Caco-2 (cell line): ENCODE measurements at regions not wholly inside any gene's neighbourhood (a gene's known extent, or its start where the extent isn't known, plus 50 kb on each side); places are given as distances from the start of the nearest gene placed in this dataset.

Source experiments
- BruUV-seq: library from RNA; stranded (reverse); fragments of 400-500 nt; replicated peaks from 2 replicates; lab custom pipeline; 2021; lab: Mats Ljungman, UMichigan
- CTCF ChIA-PET: fragments of 300-600 bp; sonication (Branson Sonifier 250); formaldehyde crosslinking; loops from one replicate; lab custom pipeline; 2022; ENCODE audit warnings: antibody characterized with exemption; lab: Charles Lee
- POLR2A ChIA-PET: fragments of 300-600 bp; sonication (Branson Sonifier 250); formaldehyde crosslinking; loops from one replicate; lab custom pipeline; 2022; ENCODE audit warnings: antibody characterized with exemption; lab: Charles Lee
- DNase-seq, 2 experiments: peaks; one replicate each; pipeline versions ENCODE4 v3.0.0 to v3.0.0-alpha.2; 2020 to 2022
- H3K27me3 ChIP-seq: replicated peaks from 2 replicates; pipeline ENCODE4 v1.6.0; 2011; ENCODE audit warnings: low read length; ENCODE audit not compliant: control insufficient read depth, insufficient read depth
- H3K36me3 ChIP-seq: 2 replicates; pipeline ENCODE4 v1.5.1; 2011; ENCODE audit warnings: low read length; ENCODE audit not compliant: control insufficient read depth, insufficient read depth
- H3K4me1 ChIP-seq: fragments of 250-450 bp; sonication (Bioruptor Pico); 2 replicates; pipeline ENCODE4 v1.5.1; 2020; ENCODE audit warnings: mild to moderate bottlenecking
- H3K4me3 ChIP-seq: 2 replicates; pipeline ENCODE4 v1.5.1; 2011; ENCODE audit warnings: low read depth, mild to moderate bottlenecking, control low read depth, low read length
- H3K9me3 ChIP-seq: fragments of 250-450 bp; sonication (Bioruptor Pico); 2 replicates; pipeline ENCODE4 v1.5.1; 2020; ENCODE audit warnings: mild to moderate bottlenecking, moderate library complexity
- H3K27ac Mint-ChIP-seq: one replicate; pipeline ENCODE4 v1.8.0; 2022; ENCODE audit warnings: mixed read lengths; ENCODE audit not compliant: unreplicated experiment
- H3K27me3 Mint-ChIP-seq: one replicate; pipeline ENCODE4 v1.8.0; 2022; ENCODE audit warnings: mixed read lengths; ENCODE audit not compliant: insufficient read depth, unreplicated experiment
- H3K36me3 Mint-ChIP-seq: one replicate; pipeline ENCODE4 v1.8.0; 2022; ENCODE audit warnings: mild to moderate bottlenecking, mixed read lengths; ENCODE audit not compliant: insufficient read depth, unreplicated experiment
- H3K4me1 Mint-ChIP-seq: one replicate; pipeline ENCODE4 v1.8.0; 2022; ENCODE audit warnings: low read depth, mixed read lengths; ENCODE audit not compliant: unreplicated experiment
- H3K4me3 Mint-ChIP-seq: one replicate; pipeline ENCODE4 v1.8.0; 2022; ENCODE audit warnings: mild to moderate bottlenecking, moderate library complexity, mixed read lengths; ENCODE audit not compliant: unreplicated experiment
- H3K9me3 Mint-ChIP-seq: one replicate; pipeline ENCODE4 v1.8.0; 2022; ENCODE audit warnings: mixed read lengths; ENCODE audit not compliant: unreplicated experiment
- intact Hi-C: fragments of 100-400 bp; cut with micrococcal nuclease; formaldehyde crosslinking; loops from one replicate; pipeline ENCODE4 v1.10.0; 2022; ENCODE audit not compliant: unreplicated experiment
- TF ChIP-seq, protein P1 (sequence below), 2 experiments: fragments of 200-600 bp in 1 of 2; IDR thresholded peaks; 1 replicate in 1 of 2; 2 replicates in 1 of 2; pipeline versions ENCODE4 v1.5.1 to v1.8.0; 2011 to 2022; ENCODE audit warnings: antibody characterized with exemption in 1 of 2, control low read depth in 1 of 2, inconsistent platforms in 1 of 2, low read depth in 1 of 2, low read length in 1 of 2, mild to moderate bottlenecking in 1 of 2, moderate library complexity in 1 of 2; ENCODE audit not compliant: insufficient read depth in 1 of 2, severe bottlenecking in 1 of 2, unreplicated experiment in 1 of 2

DNA sequence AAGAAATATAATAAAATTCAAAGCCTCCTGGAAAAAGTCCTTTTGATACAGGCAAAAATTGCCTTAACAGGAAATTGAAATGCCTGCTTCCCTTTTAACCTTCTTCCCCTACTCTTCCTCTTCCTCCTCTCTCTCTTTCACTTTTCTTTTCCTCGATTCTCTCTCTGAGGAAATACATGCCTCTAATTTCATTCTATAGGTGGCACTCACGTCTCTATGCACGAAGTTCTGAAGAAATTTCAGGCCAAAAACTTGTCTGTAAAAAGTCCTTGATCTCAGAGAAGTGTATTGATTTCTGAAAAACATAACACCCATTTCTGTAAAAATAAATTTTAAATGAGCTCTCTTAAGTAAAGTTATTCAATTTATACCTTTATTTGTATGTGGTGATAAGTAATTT, 371.7 kb upstream of the IRX4 start:
- no TSS peak for BruUV-seq
- no peaks in the 10 kb centered on the region for H3K4me1 ChIP-seq
- Mint-ChIP-seq H3K27me3 (peaks cover 9% of the 10 kb centered on the region), H3K36me3 (no peaks in the 10 kb centered on the region), H3K4me1 (no peaks in the 10 kb centered on the region), H3K4me3 (no peak overlapping the region), H3K27ac (no peak overlapping the region), H3K9me3 (no peaks in the 10 kb centered on the region)
- TF ChIP-seq, protein P1, sequence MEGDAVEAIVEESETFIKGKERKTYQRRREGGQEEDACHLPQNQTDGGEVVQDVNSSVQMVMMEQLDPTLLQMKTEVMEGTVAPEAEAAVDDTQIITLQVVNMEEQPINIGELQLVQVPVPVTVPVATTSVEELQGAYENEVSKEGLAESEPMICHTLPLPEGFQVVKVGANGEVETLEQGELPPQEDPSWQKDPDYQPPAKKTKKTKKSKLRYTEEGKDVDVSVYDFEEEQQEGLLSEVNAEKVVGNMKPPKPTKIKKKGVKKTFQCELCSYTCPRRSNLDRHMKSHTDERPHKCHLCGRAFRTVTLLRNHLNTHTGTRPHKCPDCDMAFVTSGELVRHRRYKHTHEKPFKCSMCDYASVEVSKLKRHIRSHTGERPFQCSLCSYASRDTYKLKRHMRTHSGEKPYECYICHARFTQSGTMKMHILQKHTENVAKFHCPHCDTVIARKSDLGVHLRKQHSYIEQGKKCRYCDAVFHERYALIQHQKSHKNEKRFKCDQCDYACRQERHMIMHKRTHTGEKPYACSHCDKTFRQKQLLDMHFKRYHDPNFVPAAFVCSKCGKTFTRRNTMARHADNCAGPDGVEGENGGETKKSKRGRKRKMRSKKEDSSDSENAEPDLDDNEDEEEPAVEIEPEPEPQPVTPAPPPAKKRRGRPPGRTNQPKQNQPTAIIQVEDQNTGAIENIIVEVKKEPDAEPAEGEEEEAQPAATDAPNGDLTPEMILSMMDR (IDR thresholded peaks at IDR 0.05; ENCODE audit: insufficient read depth in 1 of 2, low read depth in 1 of 2, low read length in 1 of 2, severe bottlenecking in 1 of 2, unreplicated experiment in 1 of 2) = no peak
- ChIA-PET CTCF (no interaction called here), POLR2A (no interaction called here)
- no peaks in the 10 kb centered on the region for H3K36me3 ChIP-seq
- no peaks in the 10 kb centered on the region for H3K9me3 ChIP-seq
- no peaks in the 10 kb centered on the region for H3K27me3 ChIP-seq
- intact Hi-C loops = no loop called here
- no peak for DNase-seq
- no peak overlapping the region for H3K4me3 ChIP-seq

GRCh38 chr5:2253040-2253975, 370.6 kb upstream of the IRX4 start:
- Mint-ChIP-seq H3K27me3 (peaks cover 9% of the 10 kb centered on the region), H3K9me3 (no peaks in the 10 kb centered on the region), H3K4me3 (no peak overlapping the region), H3K36me3 (no peaks in the 10 kb centered on the region), H3K27ac (no peak overlapping the region), H3K4me1 (no peaks in the 10 kb centered on the region)
- no peak overlapping the region for H3K4me3 ChIP-seq
- H3K4me1 ChIP-seq = no peaks in the 10 kb centered on the region
- intact Hi-C loops = no loop called here
- ChIA-PET CTCF (interaction anchor here (0.7 kb wide), 1 partner anchor 481 kb away, joined by 3 read pairs; no protein-coding TSS in a partner anchor), POLR2A (no interaction called here)
- TF ChIP-seq, protein P1 (IDR thresholded peaks at IDR 0.05; ENCODE audit: insufficient read depth in 1 of 2, low read depth in 1 of 2, low read length in 1 of 2, severe bottlenecking in 1 of 2, unreplicated experiment in 1 of 2) = no peak
- H3K36me3 ChIP-seq = no peaks in the 10 kb centered on the region
- DNase-seq = no peak
- no TSS peak for BruUV-seq
- no peaks in the 10 kb centered on the region for H3K27me3 ChIP-seq
- H3K9me3 ChIP-seq = no peaks in the 10 kb centered on the region

DNA sequence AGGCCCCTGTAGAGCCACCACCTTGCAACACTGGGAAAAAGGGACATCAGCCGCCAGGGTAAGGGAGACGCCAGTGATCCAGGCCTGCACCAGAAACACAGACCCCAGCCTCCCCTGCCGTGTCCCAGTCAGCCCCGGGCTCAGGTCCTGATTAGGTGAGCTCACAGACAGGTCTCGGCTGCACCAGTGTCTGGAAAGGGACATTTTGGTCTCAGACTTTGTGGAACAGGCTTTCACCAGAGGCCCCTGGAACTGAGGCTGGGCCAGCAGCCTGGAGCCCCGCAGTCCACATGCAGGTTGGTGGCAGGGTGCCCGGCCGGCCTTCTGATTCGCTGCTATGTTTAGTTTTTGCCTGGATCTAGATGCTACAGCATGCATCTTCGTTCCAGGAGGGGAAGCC, 369.0 kb upstream of the IRX4 start:
- DNase-seq = no peak
- intact Hi-C loops = no loop called here
- TF ChIP-seq, protein P1 (IDR thresholded peaks at IDR 0.05; ENCODE audit: insufficient read depth in 1 of 2, low read depth in 1 of 2, low read length in 1 of 2, severe bottlenecking in 1 of 2, unreplicated experiment in 1 of 2) = no peak
- no TSS peak for BruUV-seq
- H3K36me3 ChIP-seq = no peaks in the 10 kb centered on the region
- Mint-ChIP-seq H3K4me1 (no peaks in the 10 kb centered on the region), H3K27ac (no peak overlapping the region), H3K36me3 (no peaks in the 10 kb centered on the region), H3K4me3 (no peak overlapping the region), H3K27me3 (peaks cover 12% of the 10 kb centered on the region), H3K9me3 (peaks cover 13% of the 10 kb centered on the region)
- no peaks in the 10 kb centered on the region for H3K4me1 ChIP-seq
- ChIA-PET POLR2A (no interaction called here), CTCF (no interaction called here)
- H3K9me3 ChIP-seq = no peaks in the 10 kb centered on the region
- no peaks in the 10 kb centered on the region for H3K27me3 ChIP-seq
- H3K4me3 ChIP-seq = no peak overlapping the region
